WTC11 (cell line): ENCODE measurements at regions not wholly inside any gene's neighbourhood (a gene's known extent, or its start where the extent isn't known, plus 50 kb on each side); places are given as distances from the start of the nearest gene placed in this dataset.

Experiments
- FOXK1 ChIP-seq: sonication (generic); formaldehyde crosslinking; IDR thresholded peaks from 2 replicates; pipeline ENCODE4 v1.8.0; 2022; ENCODE audit warnings: mild to moderate bottlenecking, moderate library complexity, missing genetic modification reagents
- RELA ChIP-seq: sonication (generic); formaldehyde crosslinking; IDR thresholded peaks from 2 replicates; pipeline ENCODE4 v1.8.1; 2022; ENCODE audit warnings: missing genetic modification reagents, mild to moderate bottlenecking, borderline replicate concordance
- TF ChIP-seq, protein P1 (sequence below): fragments of 200-600 bp; IDR thresholded peaks from 2 replicates; pipeline ENCODE4 v1.8.0; 2022; ENCODE audit warnings: antibody characterized with exemption
- TF ChIP-seq, protein P2 (sequence below): sonication (generic); formaldehyde crosslinking; conservative IDR thresholded peaks from 2 replicates; pipeline ENCODE4 v1.8.1; 2023; ENCODE audit warnings: mild to moderate bottlenecking, low read depth, missing genetic modification reagents, moderate library complexity
- TF ChIP-seq, protein P3 (sequence below): sonication (generic); formaldehyde crosslinking; IDR thresholded peaks from 2 replicates; pipeline ENCODE4 v1.8.0; 2023; ENCODE audit warnings: missing genetic modification reagents

DNA sequence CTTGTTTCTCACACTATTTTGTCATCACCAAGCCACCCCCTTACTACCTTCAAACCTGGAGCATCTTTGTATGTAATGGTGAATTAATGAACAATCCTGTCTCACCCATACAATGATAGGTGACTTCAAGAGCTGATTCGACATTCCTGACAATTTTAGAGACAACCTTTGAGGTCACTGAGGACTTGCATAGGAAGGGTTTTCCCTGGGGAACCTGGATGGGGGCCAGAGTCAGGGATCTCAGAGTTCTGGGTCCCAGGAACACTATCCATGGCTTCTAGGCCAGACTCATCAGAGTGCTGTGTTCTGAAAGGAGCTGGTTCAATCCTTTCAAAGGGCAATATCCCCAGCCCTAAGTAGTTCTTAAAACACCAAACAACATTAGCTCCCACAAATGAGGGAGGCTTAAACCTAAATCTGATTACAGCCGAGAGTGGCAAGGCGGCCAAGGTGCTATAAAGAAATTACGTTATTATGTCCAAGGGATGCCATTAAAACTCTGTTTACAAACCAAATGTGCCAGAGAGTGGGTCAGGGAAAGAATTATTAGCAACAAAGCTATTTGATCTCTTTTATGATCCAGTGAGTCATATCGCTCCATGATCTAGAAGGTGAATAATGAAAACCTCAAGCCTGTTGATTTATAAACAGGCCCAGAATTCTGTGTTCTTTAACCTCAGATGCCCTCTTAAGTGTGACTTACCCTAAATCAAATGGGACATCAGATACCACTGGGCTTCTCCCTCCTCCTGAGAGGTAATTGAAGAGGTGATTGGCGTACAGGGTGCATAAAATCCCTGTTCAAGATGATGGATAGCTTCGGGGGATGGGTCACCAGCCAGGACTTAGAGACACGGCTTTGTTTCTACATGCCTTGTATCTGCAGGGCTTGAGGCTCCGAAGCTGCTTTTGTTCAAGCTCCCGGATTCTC is 230.2 kb upstream of the TBX3 start:
- TF ChIP-seq, protein P1, sequence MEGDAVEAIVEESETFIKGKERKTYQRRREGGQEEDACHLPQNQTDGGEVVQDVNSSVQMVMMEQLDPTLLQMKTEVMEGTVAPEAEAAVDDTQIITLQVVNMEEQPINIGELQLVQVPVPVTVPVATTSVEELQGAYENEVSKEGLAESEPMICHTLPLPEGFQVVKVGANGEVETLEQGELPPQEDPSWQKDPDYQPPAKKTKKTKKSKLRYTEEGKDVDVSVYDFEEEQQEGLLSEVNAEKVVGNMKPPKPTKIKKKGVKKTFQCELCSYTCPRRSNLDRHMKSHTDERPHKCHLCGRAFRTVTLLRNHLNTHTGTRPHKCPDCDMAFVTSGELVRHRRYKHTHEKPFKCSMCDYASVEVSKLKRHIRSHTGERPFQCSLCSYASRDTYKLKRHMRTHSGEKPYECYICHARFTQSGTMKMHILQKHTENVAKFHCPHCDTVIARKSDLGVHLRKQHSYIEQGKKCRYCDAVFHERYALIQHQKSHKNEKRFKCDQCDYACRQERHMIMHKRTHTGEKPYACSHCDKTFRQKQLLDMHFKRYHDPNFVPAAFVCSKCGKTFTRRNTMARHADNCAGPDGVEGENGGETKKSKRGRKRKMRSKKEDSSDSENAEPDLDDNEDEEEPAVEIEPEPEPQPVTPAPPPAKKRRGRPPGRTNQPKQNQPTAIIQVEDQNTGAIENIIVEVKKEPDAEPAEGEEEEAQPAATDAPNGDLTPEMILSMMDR = no peak
- TF ChIP-seq FOXK1 (CRISPR knock-in tag) (no peak), RELA (CRISPR knock-in tag) (no peak)
- TF ChIP-seq, protein P2, sequence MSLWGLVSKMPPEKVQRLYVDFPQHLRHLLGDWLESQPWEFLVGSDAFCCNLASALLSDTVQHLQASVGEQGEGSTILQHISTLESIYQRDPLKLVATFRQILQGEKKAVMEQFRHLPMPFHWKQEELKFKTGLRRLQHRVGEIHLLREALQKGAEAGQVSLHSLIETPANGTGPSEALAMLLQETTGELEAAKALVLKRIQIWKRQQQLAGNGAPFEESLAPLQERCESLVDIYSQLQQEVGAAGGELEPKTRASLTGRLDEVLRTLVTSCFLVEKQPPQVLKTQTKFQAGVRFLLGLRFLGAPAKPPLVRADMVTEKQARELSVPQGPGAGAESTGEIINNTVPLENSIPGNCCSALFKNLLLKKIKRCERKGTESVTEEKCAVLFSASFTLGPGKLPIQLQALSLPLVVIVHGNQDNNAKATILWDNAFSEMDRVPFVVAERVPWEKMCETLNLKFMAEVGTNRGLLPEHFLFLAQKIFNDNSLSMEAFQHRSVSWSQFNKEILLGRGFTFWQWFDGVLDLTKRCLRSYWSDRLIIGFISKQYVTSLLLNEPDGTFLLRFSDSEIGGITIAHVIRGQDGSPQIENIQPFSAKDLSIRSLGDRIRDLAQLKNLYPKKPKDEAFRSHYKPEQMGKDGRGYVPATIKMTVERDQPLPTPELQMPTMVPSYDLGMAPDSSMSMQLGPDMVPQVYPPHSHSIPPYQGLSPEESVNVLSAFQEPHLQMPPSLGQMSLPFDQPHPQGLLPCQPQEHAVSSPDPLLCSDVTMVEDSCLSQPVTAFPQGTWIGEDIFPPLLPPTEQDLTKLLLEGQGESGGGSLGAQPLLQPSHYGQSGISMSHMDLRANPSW (CRISPR knock-in tag) = no peak
- TF ChIP-seq, protein P3, sequence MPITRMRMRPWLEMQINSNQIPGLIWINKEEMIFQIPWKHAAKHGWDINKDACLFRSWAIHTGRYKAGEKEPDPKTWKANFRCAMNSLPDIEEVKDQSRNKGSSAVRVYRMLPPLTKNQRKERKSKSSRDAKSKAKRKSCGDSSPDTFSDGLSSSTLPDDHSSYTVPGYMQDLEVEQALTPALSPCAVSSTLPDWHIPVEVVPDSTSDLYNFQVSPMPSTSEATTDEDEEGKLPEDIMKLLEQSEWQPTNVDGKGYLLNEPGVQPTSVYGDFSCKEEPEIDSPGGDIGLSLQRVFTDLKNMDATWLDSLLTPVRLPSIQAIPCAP (CRISPR knock-in tag) = no peak
